GM21619 (cell line): ENCODE measurements at regions not wholly inside any gene's neighbourhood (a gene's known extent, or its start where the extent isn't known, plus 50 kb on each side); places are given as distances from the start of the nearest gene placed in this dataset.
"Not testable (repeated sequence)": the region's sequence is repeated elsewhere in the genome, so short reads cannot be mapped to it uniquely, and the experiment has no call there.

Experiments used
- ATAC-seq: cut with Tn5 transposase; IDR thresholded peaks from one replicate; pipeline ENCODE4 v1.9.1; 2021; ENCODE audit not compliant: unreplicated experiment

DNA sequence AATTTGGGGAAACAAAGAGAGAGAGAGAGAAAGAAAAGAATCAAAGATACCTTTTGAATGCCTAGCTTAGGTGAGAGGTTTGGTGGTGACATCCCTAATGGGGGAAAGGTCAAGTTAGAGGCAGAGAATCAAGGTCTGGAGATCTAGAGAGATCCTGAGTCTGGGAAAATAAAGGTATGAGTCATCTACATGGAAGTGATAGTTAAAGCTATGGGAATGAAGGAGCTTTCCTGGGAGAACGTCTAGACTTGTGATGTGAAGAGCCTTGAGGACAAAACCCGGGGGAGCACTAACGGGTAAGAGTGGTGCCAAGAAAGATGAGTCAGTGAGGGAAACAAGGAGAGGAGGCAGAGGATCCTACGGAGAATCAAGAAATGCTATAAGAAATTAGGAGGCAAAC lies 110.8 kb upstream of the RUNX1 start:
- ATAC-seq: no peak

GRCh38 chr21:35157374-35157773 lies 108.3 kb upstream of the RUNX1 start:
- not testable (repeated sequence) for ATAC-seq

- ATAC-seq: no peak
Observed at GRCh38 chr21:35156293-35157278, 107.5 kb upstream of the RUNX1 start.

DNA sequence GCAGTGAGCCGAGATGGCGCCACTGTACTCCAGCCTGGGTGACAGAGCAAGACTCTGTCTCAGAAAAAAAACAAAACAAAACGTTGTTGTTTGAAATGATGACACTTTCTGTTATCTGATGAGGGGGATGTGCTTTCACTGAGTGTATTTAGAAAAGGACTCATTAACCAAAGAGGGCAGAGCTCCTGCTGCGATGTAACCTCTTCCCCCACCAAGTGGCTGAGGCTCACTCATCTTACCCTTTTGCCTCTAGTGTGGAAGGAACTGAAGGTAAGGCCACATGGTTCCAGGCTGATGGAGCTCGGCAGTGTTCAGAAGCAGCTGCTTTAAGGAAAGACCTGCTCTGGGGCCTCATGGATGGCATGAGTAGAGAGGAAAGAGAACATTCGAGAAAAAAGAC lies 105.7 kb upstream of the RUNX1 start:
- ATAC-seq: no peak

DNA sequence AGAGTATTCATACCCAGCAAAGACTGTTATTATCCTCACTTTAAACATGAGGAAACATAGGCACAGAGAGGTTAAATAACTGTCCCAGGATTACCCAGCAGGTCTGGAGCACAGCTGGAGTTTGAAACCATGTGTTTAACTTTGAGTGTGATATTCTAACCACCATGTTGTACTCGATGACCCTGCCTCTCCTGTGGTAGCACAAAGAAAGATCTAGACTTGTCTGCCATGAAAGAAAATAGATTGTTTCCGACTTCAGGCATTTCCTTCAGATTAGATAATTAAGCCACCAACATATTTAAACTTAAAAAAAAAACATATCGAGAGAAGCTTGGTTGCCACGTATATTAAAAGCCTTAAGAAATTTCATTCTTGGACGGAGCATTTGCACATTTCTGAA lies 104.6 kb upstream of the RUNX1 start:
- ATAC-seq: no peak

DNA sequence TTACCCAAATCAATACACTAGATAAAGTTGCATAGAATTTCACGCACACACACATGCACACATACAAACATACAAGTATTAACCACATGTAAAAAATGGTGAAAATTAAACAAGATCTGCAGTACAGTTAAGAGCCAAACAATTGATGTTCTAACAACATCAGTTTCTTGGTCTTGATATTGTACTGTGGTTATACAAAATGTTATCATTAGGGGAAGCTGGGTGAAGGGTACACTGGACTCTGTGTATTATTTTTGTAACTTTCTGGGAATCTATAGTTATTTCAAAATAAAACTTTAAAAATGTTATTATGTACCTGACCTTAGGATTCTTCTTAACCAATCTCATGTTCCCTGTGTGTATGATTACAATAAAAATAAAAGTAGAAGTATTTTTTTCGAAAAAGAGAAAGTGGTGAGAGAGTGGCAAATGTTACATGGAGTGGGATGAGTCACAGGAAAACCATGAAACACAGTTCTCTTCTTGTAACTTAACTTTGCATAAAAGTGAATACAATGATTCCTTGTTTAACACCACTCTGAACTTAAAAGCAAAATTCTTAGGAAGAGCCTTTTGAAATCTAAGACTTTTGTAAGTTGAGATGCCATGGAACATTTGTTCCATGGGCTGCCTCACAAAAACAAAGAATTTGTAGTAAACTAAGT lies 101.6 kb upstream of the RUNX1 start:
- no peak for ATAC-seq

- no peak for ATAC-seq
Observed at GRCh38 chr21:35149698-35150097, 100.6 kb upstream of the RUNX1 start.

GRCh38 chr21:35147439-35147838 lies 98.3 kb upstream of the RUNX1 start:
- ATAC-seq: no peak

DNA sequence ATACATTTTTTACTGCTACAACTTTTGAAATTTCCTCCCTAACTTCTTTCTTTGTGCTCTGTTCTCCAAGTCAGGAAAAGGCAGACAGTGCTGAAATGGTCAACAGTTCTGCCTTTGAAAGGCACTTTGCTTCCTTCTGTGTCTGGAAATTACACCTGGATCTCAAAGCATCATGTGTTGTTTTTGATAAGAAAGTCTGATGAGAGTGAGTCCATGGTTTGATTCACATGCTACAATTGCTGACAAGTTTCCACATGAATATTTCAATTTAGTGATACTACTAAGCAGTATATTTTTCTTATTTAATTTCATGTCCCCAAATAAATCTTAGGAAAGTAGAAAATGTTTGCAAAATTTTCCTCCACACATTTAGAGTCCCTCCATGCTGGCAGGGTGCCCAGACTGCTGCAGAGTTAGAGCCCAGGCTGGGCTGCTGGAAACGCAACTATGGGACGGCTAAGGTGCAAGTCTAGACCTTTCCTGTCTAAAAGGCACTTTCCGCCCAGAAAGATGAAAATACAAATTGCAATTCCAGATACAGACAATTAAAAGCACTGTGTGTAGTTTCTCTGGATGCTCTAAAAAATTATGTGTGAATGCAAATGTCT lies 96.6 kb upstream of the RUNX1 start:
- ATAC-seq: no peak

GRCh38 chr21:35144978-35145377 lies 95.9 kb upstream of the RUNX1 start:
- no peak for ATAC-seq

GRCh38 chr21:35142036-35142815 lies 93.1 kb upstream of the RUNX1 start:
- no peak for ATAC-seq

DNA sequence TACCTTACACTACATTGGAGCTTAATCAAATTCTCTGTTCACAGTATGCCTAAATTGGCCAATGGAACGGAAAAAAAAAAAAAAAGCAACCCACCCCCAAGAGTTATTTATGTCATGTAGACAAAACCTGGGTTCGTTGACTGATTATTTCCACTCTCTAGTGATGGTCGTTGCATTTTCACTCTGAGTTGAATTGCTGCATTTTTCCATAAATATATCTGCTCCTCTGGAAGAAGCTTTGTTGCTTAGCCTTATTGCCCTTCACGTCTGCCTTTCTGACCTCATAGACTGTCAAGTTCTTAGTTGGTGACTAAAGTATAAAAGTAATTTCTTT lies 90.2 kb upstream of the RUNX1 start:
- no peak for ATAC-seq

DNA sequence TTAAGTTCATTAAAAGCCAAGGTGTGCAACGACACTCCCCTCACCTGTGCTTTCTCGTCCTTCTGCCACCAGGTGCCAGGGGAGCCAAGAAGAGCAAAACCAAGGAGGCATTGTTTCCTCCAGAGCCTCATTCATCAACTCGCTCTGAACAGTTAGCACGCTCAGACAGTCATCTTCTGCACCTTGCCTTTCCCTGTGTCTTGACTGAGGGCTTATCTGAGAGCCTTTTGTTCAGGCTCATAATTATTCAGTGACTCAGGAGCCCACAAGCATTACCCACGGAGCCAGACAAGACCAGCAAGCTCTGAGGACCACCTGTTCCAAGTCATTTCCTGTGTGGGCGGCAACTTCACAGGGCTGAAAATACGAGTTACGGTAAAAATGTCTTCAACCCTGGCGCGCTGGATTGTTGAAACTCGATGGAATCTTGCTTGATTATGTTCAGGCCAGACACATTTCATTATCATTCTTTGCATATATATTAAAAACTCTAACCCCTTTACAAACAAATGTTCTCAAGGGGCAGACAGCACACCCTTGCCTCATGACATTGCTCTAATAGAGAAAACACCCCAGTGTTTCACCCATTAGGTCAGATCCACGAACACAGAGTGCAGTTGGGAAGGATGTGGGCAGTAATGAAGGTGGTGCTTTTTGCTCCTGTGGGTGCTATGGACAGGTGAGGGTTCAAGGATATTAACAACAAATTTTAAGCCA lies 89.7 kb upstream of the RUNX1 start:
- no peak for ATAC-seq

DNA sequence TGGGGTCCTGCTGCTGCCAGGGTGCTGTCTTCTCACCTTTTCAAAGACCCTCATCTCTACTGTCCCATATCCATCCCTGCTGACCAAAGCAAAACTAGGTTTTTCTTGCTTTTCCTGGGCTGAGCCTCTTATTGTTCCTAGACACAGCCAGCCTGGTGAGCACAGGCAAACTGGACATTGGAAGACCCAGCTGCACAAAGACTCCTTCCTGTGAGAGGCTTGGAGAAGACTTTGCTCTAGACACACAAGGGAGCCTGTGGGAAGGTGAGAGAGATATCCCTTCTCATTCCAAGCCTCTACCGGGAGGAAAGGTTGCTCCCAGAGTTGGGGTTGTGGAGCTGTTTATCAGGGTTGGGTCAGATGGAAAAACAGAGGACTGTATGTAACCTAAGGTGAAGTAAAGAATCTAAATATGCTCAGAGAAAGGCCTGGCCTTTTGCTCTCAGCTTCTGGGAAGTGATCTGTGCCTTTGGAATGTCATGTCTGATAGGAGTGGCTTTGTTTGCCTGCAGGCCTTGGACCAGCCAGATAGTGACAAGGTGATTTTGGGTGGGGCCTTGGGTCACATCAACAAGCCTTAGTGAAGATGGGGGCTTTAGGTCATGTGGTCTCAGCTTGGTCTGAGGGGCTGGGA lies 87.6 kb upstream of the RUNX1 start:
- ATAC-seq: no peak

- no peak for ATAC-seq
Observed at GRCh38 chr21:35136106-35136505, 87.0 kb upstream of the RUNX1 start.

- no peak for ATAC-seq
Observed at GRCh38 chr21:35135481-35135880, 86.4 kb upstream of the RUNX1 start.

DNA sequence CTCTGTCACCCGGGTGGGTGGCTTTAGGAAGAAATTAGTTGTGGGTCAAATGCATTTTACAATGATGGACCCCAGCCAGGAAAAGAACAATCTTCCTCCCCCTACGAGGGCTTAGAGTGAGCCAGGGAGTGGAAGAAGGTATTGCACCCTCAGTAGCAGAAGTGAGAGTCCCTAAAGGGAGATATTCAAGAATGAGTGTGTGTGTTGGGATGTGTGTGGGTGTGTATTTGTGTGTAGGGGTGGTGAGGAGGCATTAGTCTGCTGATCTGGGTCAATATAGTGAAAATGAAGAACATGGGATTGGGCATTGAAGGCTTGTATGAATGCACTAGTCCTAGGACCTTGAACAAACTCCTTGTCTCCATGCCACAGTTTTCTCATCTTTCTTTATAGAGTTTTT lies 85.2 kb upstream of the RUNX1 start:
- ATAC-seq: no peak

DNA sequence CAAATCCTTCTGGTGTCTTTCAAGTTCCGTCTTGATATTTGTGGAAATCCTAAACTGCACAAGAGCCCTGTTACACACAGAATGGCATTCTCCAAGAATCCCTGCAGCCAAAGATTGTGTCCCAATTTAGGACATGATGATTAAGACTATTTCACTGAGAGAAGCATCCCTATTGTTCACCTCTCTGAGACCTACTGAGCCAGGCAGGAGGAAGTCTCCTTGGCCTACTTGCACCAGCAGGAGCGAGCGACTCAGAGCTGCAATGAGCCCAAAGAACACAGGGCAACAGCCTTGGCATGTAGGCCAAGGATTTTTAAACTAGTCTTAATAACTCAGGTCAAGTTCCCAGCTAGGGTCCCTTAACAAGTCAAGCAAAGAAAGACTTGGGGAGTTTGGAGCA lies 79.4 kb upstream of the RUNX1 start:
- ATAC-seq: no peak

GRCh38 chr21:35127851-35128250 lies 78.7 kb upstream of the RUNX1 start:
- no peak for ATAC-seq

GRCh38 chr21:35127026-35127425 lies 77.9 kb upstream of the RUNX1 start:
- ATAC-seq: no peak
